ENCODE measurements at regions not wholly inside any gene's neighbourhood (a gene's known extent, or its start where the extent isn't known, plus 50 kb on each side); places are given as distances from the start of the nearest gene placed in this dataset.

GRCh38 chrY:13844411-13844810, 140.7 kb downstream of the TMSB4Y start:
- peaks cover 3% of the 10 kb centered on the region; the same call in 1 of the 2 replicates for H3K36me3 ChIP-seq (ENCODE audit: insufficient read depth)
- no peak overlapping the region for H2AFZ ChIP-seq
- DNase-seq (ENCODE audit: low spot score) = no peak
- H3K9me2 ChIP-seq (ENCODE audit: insufficient read depth) = no peaks in the 10 kb centered on the region
- no peaks in the 10 kb centered on the region for H3K4me1 ChIP-seq (ENCODE audit: insufficient read depth)
- H3K9me3 Mint-ChIP-seq = peaks cover 12% of the 10 kb centered on the region
- H3K27me3 Mint-ChIP-seq (ENCODE audit: insufficient read depth, low read depth, poor library complexity) = no peaks in the 10 kb centered on the region
- no peaks in the 10 kb centered on the region for H3K27me3 ChIP-seq (ENCODE audit: insufficient read depth)
- no peak for TF ChIP-seq CREB1 (CRISPR knock-in tag; IDR thresholded peaks at IDR 0.05; ENCODE audit: low read depth)
- no peak for TF ChIP-seq CTCF (conservative IDR thresholded peaks at IDR 0.05; ENCODE audit: low read depth in 2 of 2)
- TF ChIP-seq STAT1 (IDR thresholded peaks at IDR 0.05; ENCODE audit: unreplicated experiment) = no peak
- H4K20me1 ChIP-seq (replicated peaks; ENCODE audit: insufficient read depth) = no peaks in the 10 kb centered on the region
- H3K79me2 ChIP-seq (replicated peaks; ENCODE audit: insufficient read depth) = peaks cover 12% of the 10 kb centered on the region
- peaks cover 2% of the 10 kb centered on the region; the same call in 2 of the 3 replicates for H3K4me1 Mint-ChIP-seq
- peaks cover 75% of the 10 kb centered on the region for H3K36me3 Mint-ChIP-seq (ENCODE audit: low read depth)
- no peak for ATAC-seq
- H3K27ac Mint-ChIP-seq = no peak overlapping the region
- H3K4me3 Mint-ChIP-seq = no peak overlapping the region
- no peak overlapping the region for H3K4me2 ChIP-seq
- H3K27ac ChIP-seq (ENCODE audit: low read depth) = no peak overlapping the region
- no peak overlapping the region for H3K4me3 ChIP-seq
- no peaks in the 10 kb centered on the region for H3F3A ChIP-seq (replicated peaks; ENCODE audit: low read depth)

GRCh38 chrY:13845276-13845675, 141.0 kb downstream of the VCY start:
- no peaks in the 10 kb centered on the region for H3K27me3 ChIP-seq (ENCODE audit: insufficient read depth)
- no peak overlapping the region for H3K27ac Mint-ChIP-seq
- peaks cover 15% of the 10 kb centered on the region for H3K9me3 Mint-ChIP-seq
- TF ChIP-seq EZH2phosphoT487 (IDR thresholded peaks at IDR 0.05; ENCODE audit: unreplicated experiment) (no peak), ZNF331 (CRISPR knock-in tag; IDR thresholded peaks at IDR 0.05; ENCODE audit: low read depth) (no peak), JUNB (IDR thresholded peaks at IDR 0.05; ENCODE audit: unreplicated experiment) (no peak), CTCF (conservative IDR thresholded peaks at IDR 0.05; ENCODE audit: low read depth in 2 of 2) (no peak), CREB1 (CRISPR knock-in tag; IDR thresholded peaks at IDR 0.05; ENCODE audit: low read depth) (no peak), STAT1 (IDR thresholded peaks at IDR 0.05; ENCODE audit: unreplicated experiment) (no peak), POLR2AphosphoS5 (IDR thresholded peaks at IDR 0.05; ENCODE audit: low read depth) (no peak), EZH2 (IDR thresholded peaks at IDR 0.05; ENCODE audit: low read depth, unreplicated experiment) (no peak), ZNF114 (CRISPR knock-in tag; IDR thresholded peaks at IDR 0.05) (no peak)
- TF ChIP-seq, protein P1, sequence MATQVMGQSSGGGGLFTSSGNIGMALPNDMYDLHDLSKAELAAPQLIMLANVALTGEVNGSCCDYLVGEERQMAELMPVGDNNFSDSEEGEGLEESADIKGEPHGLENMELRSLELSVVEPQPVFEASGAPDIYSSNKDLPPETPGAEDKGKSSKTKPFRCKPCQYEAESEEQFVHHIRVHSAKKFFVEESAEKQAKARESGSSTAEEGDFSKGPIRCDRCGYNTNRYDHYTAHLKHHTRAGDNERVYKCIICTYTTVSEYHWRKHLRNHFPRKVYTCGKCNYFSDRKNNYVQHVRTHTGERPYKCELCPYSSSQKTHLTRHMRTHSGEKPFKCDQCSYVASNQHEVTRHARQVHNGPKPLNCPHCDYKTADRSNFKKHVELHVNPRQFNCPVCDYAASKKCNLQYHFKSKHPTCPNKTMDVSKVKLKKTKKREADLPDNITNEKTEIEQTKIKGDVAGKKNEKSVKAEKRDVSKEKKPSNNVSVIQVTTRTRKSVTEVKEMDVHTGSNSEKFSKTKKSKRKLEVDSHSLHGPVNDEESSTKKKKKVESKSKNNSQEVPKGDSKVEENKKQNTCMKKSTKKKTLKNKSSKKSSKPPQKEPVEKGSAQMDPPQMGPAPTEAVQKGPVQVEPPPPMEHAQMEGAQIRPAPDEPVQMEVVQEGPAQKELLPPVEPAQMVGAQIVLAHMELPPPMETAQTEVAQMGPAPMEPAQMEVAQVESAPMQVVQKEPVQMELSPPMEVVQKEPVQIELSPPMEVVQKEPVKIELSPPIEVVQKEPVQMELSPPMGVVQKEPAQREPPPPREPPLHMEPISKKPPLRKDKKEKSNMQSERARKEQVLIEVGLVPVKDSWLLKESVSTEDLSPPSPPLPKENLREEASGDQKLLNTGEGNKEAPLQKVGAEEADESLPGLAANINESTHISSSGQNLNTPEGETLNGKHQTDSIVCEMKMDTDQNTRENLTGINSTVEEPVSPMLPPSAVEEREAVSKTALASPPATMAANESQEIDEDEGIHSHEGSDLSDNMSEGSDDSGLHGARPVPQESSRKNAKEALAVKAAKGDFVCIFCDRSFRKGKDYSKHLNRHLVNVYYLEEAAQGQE (IDR thresholded peaks at IDR 0.05; ENCODE audit: unreplicated experiment) = no peak

More at GRCh38 chrY:13845276-13845675, 141.0 kb downstream of the VCY start:
- Histone ChIP-seq H3K4me3 (no peak overlapping the region), H3K4me1 (ENCODE audit: insufficient read depth) (no peaks in the 10 kb centered on the region), H3K4me2 (no peak overlapping the region), H3K36me3 (ENCODE audit: insufficient read depth) (peaks cover 3% of the 10 kb centered on the region; the same call in 1 of the 2 replicates), H2AFZ (no peak overlapping the region), H3K79me2 (replicated peaks; ENCODE audit: insufficient read depth) (peaks cover 11% of the 10 kb centered on the region), H3K9me2 (ENCODE audit: insufficient read depth) (no peaks in the 10 kb centered on the region), H4K20me1 (replicated peaks; ENCODE audit: insufficient read depth) (no peaks in the 10 kb centered on the region), H3K27ac (ENCODE audit: low read depth) (no peak overlapping the region), H3F3A (replicated peaks; ENCODE audit: low read depth) (no peaks in the 10 kb centered on the region)
- ATAC-seq = no peak
- no peak overlapping the region for H3K4me3 Mint-ChIP-seq
- peaks cover 80% of the 10 kb centered on the region for H3K36me3 Mint-ChIP-seq (ENCODE audit: low read depth)
- DNase-seq (ENCODE audit: low spot score) = no peak
- peaks cover 2% of the 10 kb centered on the region; the same call in 2 of the 3 replicates for H3K4me1 Mint-ChIP-seq
- H3K27me3 Mint-ChIP-seq (ENCODE audit: insufficient read depth, low read depth, poor library complexity) = no peaks in the 10 kb centered on the region

Measured in GM23338 (cell line).